ENCODE measurements at regions not wholly inside any gene's neighbourhood (a gene's known extent, or its start where the extent isn't known, plus 50 kb on each side); places are given as distances from the start of the nearest gene placed in this dataset.

DNA sequence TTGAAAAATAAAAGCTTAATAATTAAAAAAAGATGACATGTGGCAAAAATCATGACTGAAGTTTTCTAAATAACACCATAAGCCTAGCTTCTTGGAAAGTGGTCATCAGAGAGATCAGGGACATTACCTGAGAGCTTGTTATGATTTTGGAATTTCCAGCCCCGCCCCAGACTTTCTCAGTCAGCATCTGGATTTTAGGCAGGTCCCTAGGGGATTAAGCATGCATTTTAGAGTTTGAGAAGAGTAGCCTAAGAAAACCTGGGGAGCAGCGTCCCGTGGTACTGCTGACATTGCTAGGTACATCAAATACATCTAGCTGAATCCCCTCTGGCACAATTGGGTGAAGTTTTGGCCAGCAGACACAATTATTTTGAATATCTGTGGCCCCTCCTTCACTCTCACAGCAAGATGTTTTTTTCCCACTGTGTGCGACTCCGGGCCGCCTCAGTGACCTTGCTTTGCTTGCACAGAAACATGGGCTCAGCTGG is 58.7 kb upstream of the MEF2A start:
- TF ChIP-seq CTCF (IDR thresholded peaks at IDR 0.05) (no peak), EP300 (IDR thresholded peaks at IDR 0.05; ENCODE audit: low read depth) (no peak), POLR2A (IDR thresholded peaks at IDR 0.05) (no peak), POLR2AphosphoS5 (IDR thresholded peaks at IDR 0.05) (no peak)

Measured in transverse colon (tissue), 4 donors.